Chondrocyte (in vitro differentiated cells): ENCODE measurements at regions not wholly inside any gene's neighbourhood (a gene's known extent, or its start where the extent isn't known, plus 50 kb on each side); places are given as distances from the start of the nearest gene placed in this dataset.

Experiments used
- DNase-seq: peaks from one replicate; pipeline ENCODE4 v3.0.0; 2021; ENCODE audit warnings: mixed read lengths, low spot score
- H3K27ac Mint-ChIP-seq: one replicate; pipeline ENCODE4 v1.8.0; 2021; ENCODE audit warnings: mild to moderate bottlenecking, moderate library complexity, mixed read lengths; ENCODE audit not compliant: unreplicated experiment
- H3K27me3 Mint-ChIP-seq: 2 replicates; pipeline ENCODE4 v1.8.0; 2021; ENCODE audit warnings: low read depth, mixed read lengths
- H3K36me3 Mint-ChIP-seq: 2 replicates; pipeline ENCODE4 v1.8.0; 2021; ENCODE audit warnings: low read depth, mixed read lengths
- H3K4me1 Mint-ChIP-seq: 2 replicates; pipeline ENCODE4 v1.8.0; 2021; ENCODE audit warnings: low read depth, mild to moderate bottlenecking, mixed read lengths
- H3K4me3 Mint-ChIP-seq: one replicate; pipeline ENCODE4 v1.8.0; 2021; ENCODE audit warnings: mild to moderate bottlenecking, moderate library complexity, mixed read lengths; ENCODE audit not compliant: unreplicated experiment
- H3K9me3 Mint-ChIP-seq: 2 replicates; pipeline ENCODE4 v1.8.0; 2021; ENCODE audit warnings: low read depth, mixed read lengths
- TF ChIP-seq, protein P1 (sequence below): fragments of 200-600 bp; sonication (generic); IDR thresholded peaks from 2 replicates; pipeline ENCODE4 v1.5.0; 2021; ENCODE audit warnings: antibody characterized with exemption, mild to moderate bottlenecking, moderate library complexity

DNA sequence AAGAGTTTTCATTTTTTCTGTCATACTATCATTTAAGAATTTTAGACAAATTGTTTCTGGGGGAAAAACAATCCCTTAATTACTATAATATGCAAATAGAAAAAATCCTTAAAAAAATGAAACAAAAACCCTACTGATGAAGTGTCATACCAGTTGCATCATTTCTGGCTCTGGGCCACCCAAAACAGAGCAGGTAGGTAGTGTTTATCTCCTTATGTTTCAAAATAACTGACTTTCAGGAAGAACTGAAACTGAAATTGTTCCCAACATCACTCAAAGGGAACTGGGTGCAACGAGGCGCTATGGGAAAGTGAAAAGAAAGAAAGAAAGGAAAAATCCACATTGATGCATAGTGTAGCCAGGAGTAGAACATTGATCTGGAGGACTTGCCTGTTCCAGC lies 653.1 kb upstream of the SOX9 start:
- TF ChIP-seq, protein P1, sequence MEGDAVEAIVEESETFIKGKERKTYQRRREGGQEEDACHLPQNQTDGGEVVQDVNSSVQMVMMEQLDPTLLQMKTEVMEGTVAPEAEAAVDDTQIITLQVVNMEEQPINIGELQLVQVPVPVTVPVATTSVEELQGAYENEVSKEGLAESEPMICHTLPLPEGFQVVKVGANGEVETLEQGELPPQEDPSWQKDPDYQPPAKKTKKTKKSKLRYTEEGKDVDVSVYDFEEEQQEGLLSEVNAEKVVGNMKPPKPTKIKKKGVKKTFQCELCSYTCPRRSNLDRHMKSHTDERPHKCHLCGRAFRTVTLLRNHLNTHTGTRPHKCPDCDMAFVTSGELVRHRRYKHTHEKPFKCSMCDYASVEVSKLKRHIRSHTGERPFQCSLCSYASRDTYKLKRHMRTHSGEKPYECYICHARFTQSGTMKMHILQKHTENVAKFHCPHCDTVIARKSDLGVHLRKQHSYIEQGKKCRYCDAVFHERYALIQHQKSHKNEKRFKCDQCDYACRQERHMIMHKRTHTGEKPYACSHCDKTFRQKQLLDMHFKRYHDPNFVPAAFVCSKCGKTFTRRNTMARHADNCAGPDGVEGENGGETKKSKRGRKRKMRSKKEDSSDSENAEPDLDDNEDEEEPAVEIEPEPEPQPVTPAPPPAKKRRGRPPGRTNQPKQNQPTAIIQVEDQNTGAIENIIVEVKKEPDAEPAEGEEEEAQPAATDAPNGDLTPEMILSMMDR, result no peak
- DNase-seq, result no peak
- no peaks in the 10 kb centered on the region for H3K36me3 Mint-ChIP-seq
- peaks cover 15% of the 10 kb centered on the region for H3K4me1 Mint-ChIP-seq
- no peaks in the 10 kb centered on the region for H3K27me3 Mint-ChIP-seq
- no peak overlapping the region for H3K27ac Mint-ChIP-seq
- no peak overlapping the region for H3K4me3 Mint-ChIP-seq
- H3K9me3 Mint-ChIP-seq, result no peaks in the 10 kb centered on the region

DNA sequence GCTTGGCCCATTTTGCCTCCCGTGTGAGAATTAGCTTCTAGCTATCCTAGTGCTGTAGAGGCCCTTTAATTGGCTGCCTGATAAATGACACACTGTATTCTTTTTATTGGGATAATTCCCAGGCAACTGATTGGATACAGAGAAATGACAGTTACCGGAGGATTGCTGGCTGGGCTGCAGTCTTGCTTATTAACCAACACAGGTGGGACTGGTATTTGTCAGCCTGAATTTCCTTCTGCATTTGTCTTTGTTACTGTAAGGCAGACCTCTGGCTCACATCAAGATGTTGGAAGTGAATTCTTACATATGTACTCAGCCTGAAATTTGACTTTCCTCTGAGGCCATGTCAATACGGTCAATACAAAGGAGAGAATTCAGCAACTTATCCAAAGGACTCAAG lies 650.8 kb upstream of the SOX9 start:
- Mint-ChIP-seq H3K27me3 (no peaks in the 10 kb centered on the region), H3K36me3 (no peaks in the 10 kb centered on the region), H3K27ac (no peak overlapping the region), H3K9me3 (no peaks in the 10 kb centered on the region), H3K4me3 (no peak overlapping the region), H3K4me1 (peaks cover 3% of the 10 kb centered on the region)
- TF ChIP-seq, protein P1, result no peak
- DNase-seq, result no peak

DNA sequence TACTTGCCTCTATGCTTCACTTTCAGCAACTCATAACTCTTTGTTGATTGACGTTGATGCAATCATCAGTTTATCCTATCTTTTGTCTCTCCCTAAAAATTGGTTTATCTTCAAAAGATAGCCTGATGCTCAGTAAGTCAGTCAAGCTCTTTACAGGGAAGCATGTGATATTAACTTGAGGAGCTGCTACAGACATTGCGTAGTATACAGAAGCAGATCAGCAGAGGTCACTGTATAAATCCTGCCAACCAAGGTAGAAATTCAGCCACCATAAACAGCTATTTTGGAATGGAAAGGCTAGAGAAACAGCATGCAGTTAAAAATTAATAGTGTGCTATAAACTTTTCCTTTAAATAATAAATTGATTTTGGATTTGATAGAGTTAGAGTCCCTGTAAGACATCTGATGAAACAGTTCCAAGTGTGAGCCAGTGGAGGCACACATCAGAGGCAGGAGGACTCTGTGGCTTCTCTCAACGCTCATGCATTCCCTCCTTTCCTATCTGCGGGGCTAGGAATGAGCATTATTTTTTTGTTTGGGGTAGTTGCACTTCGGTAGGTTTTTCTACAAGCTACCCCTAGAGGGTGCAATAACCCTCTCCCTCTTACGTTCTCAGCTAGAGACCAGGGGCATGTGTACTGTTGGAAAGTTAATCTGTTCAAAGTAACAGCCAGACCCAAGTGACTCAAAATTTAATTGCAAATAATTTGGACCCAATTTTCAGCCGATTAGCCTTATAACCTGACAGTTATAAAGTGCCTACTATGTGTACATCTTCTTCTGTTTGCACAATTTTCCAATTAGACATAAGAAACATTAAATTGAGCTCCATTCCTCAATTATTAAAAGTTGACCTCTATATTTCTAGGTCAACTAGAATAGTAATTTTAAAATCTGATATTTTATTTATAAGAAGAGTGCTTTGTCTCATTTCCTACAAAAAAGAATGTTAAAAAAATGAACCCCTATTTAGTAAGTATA lies 647.7 kb upstream of the SOX9 start:
- Mint-ChIP-seq H3K4me1 (peaks cover 3% of the 10 kb centered on the region), H3K27ac (no peak overlapping the region), H3K9me3 (no peaks in the 10 kb centered on the region), H3K27me3 (no peaks in the 10 kb centered on the region), H3K36me3 (no peaks in the 10 kb centered on the region), H3K4me3 (no peak overlapping the region)
- DNase-seq, result no peak
- TF ChIP-seq, protein P1, result peak; percentile 94

DNA sequence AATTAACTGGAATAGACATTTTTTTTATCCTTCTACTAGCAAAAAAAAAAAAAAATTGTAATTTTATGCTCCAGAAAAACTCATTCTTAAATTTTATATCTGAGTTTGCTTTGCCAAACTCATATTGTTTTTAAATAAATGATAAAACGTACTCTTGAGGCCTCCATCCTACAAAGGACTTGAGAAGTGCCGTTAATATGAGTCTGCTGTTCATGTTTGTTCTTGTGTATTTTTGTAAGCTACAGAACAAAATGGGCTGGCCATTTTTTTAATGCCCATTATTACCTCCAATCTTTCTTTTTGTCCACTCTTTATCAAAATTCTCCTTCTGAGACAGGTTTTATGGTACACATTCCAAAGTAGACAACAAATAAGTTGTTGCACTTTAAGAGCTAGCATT lies 643.5 kb upstream of the SOX9 start:
- Mint-ChIP-seq H3K4me1 (peaks cover 8% of the 10 kb centered on the region), H3K9me3 (no peaks in the 10 kb centered on the region), H3K4me3 (no peak overlapping the region), H3K27ac (no peak overlapping the region), H3K27me3 (no peaks in the 10 kb centered on the region), H3K36me3 (no peaks in the 10 kb centered on the region)
- no peak for DNase-seq
- TF ChIP-seq, protein P1, result no peak

DNA sequence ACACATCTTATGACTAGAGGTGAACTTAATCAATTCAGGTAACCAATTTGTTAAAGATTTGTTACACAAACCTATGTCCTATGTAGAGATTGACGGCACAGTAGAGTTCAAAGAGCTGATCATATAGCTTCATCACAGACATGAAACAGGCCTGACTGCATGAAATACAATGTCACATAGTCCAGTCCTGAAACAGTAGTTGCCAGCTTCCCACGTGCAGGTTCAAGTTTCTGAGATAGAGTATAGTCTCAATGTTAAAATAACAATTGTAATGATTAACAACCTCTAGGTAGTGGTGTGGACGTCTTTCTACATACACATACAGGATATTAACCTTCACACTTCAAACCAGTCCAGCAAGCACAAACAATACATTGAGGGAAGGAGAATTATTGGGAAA lies 640.7 kb upstream of the SOX9 start:
- TF ChIP-seq, protein P1, result no peak
- Mint-ChIP-seq H3K4me1 (peaks cover 9% of the 10 kb centered on the region), H3K27me3 (no peaks in the 10 kb centered on the region), H3K36me3 (no peaks in the 10 kb centered on the region), H3K9me3 (no peaks in the 10 kb centered on the region), H3K4me3 (no peak overlapping the region), H3K27ac (no peak overlapping the region)
- no peak for DNase-seq
